ENCODE measurements at regions not wholly inside any gene's neighbourhood (a gene's known extent, or its start where the extent isn't known, plus 50 kb on each side); places are given as distances from the start of the nearest gene placed in this dataset.

DNA sequence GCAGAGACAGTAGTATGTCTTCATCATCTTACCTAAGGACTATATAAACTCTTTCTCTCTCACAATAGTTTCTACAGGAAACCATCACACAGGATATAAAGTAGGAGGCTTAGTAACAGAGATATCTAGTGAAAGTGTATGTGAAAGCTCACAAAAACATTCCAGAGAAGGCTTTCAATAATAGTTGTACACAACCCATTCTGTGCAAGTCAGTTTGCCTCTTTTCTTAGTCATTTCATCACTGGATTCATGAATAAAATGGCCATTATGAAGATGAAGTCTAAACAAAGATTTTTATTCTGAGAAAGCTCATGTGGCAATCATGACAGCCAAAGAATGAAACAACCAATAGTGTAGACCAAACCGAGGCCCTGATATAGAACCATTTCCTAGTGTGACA is 178.8 kb downstream of the GNAT3 start:
- TF ChIP-seq, protein P1, sequence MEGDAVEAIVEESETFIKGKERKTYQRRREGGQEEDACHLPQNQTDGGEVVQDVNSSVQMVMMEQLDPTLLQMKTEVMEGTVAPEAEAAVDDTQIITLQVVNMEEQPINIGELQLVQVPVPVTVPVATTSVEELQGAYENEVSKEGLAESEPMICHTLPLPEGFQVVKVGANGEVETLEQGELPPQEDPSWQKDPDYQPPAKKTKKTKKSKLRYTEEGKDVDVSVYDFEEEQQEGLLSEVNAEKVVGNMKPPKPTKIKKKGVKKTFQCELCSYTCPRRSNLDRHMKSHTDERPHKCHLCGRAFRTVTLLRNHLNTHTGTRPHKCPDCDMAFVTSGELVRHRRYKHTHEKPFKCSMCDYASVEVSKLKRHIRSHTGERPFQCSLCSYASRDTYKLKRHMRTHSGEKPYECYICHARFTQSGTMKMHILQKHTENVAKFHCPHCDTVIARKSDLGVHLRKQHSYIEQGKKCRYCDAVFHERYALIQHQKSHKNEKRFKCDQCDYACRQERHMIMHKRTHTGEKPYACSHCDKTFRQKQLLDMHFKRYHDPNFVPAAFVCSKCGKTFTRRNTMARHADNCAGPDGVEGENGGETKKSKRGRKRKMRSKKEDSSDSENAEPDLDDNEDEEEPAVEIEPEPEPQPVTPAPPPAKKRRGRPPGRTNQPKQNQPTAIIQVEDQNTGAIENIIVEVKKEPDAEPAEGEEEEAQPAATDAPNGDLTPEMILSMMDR (IDR thresholded peaks at IDR 0.05; ENCODE audit: extremely low read depth in 1 of 2, insufficient read depth in 1 of 2, low read depth in 1 of 2, low read length in 2 of 2) = no peak
- TF ChIP-seq MYC (IDR thresholded peaks at IDR 0.05; ENCODE audit: low read depth, low read length) = no peak
- TF ChIP-seq JUN (IDR thresholded peaks at IDR 0.05; ENCODE audit: borderline replicate concordance, insufficient read depth, insufficient read length, low read depth) = no peak
- TF ChIP-seq POLR2A (IDR thresholded peaks at IDR 0.05; ENCODE audit: low read depth, low read length) = no peak
- no peak for TF ChIP-seq EZH2 (IDR thresholded peaks at IDR 0.05; ENCODE audit: borderline replicate concordance, low read depth, low read length, severe bottlenecking)
- TF ChIP-seq, protein P2, sequence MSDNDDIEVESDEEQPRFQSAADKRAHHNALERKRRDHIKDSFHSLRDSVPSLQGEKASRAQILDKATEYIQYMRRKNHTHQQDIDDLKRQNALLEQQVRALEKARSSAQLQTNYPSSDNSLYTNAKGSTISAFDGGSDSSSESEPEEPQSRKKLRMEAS (IDR thresholded peaks at IDR 0.05; ENCODE audit: insufficient read depth, insufficient read length) = no peak

All from endothelial cell of umbilical vein (primary cell).